Nephron (organoid): ENCODE measurements at regions not wholly inside any gene's neighbourhood (a gene's known extent, or its start where the extent isn't known, plus 50 kb on each side); places are given as distances from the start of the nearest gene placed in this dataset.

Experiments used
- H3K27ac Mint-ChIP-seq, 3 experiments: 2 replicates each; pipeline ENCODE4 v1.8.0; 2020; ENCODE audit warnings: mixed read lengths in 3 of 3, mild to moderate bottlenecking in 2 of 3, moderate library complexity in 1 of 3
- H3K27me3 Mint-ChIP-seq: 2 replicates; pipeline ENCODE4 v1.8.0; 2021; ENCODE audit warnings: low read depth, mild to moderate bottlenecking, moderate library complexity, mixed read lengths
- H3K36me3 Mint-ChIP-seq: 2 replicates; pipeline ENCODE4 v1.8.0; 2020; ENCODE audit warnings: low read depth, mixed read lengths
- H3K4me1 Mint-ChIP-seq: 2 replicates; pipeline ENCODE4 v1.8.0; 2020; ENCODE audit warnings: mixed read lengths
- H3K4me3 Mint-ChIP-seq, 3 experiments: 2 replicates each; pipeline ENCODE4 v1.8.0; 2020; ENCODE audit warnings: mild to moderate bottlenecking in 3 of 3, mixed read lengths in 3 of 3, moderate library complexity in 2 of 3
- H3K9me3 Mint-ChIP-seq: 2 replicates; pipeline ENCODE4 v1.8.0; 2020; ENCODE audit warnings: mixed read lengths
- TF ChIP-seq, protein P1 (sequence below), 3 experiments: fragments of 200-600 bp; sonication (generic); IDR thresholded peaks; one replicate each; pipeline ENCODE4 v1.5.0; 2021; ENCODE audit warnings: antibody characterized with exemption in 3 of 3; ENCODE audit not compliant: unreplicated experiment in 3 of 3

DNA sequence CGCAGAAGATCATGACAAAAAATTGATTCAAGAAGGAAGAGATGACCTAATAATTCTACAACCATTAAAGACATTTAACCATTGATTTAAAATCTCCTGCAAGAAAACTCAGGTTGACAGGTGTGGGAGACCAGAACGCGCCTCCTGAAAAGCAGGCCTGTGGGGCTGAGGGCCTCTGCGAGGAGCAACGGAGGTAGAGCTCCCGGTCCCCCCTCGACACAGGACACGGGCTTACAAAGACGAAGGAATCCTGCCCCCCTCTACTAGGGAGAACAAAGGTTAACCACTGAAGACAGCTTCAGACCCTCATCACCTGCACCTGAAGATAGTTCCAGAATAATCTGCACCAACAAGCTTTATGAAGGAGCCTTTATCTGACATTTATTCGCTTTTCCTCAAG is 55.9 kb upstream of the INPP5A start:
- H3K4me3 Mint-ChIP-seq = no peak overlapping the region
- H3K9me3 Mint-ChIP-seq = peaks cover 3% of the 10 kb centered on the region
- peaks cover 24% of the 10 kb centered on the region for H3K4me1 Mint-ChIP-seq
- no peaks in the 10 kb centered on the region for H3K36me3 Mint-ChIP-seq
- TF ChIP-seq, protein P1, sequence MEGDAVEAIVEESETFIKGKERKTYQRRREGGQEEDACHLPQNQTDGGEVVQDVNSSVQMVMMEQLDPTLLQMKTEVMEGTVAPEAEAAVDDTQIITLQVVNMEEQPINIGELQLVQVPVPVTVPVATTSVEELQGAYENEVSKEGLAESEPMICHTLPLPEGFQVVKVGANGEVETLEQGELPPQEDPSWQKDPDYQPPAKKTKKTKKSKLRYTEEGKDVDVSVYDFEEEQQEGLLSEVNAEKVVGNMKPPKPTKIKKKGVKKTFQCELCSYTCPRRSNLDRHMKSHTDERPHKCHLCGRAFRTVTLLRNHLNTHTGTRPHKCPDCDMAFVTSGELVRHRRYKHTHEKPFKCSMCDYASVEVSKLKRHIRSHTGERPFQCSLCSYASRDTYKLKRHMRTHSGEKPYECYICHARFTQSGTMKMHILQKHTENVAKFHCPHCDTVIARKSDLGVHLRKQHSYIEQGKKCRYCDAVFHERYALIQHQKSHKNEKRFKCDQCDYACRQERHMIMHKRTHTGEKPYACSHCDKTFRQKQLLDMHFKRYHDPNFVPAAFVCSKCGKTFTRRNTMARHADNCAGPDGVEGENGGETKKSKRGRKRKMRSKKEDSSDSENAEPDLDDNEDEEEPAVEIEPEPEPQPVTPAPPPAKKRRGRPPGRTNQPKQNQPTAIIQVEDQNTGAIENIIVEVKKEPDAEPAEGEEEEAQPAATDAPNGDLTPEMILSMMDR (IDR thresholded peaks at IDR 0.05; ENCODE audit: unreplicated experiment in 3 of 3) = no peak
- H3K27me3 Mint-ChIP-seq = peaks cover 14% of the 10 kb centered on the region
- H3K27ac Mint-ChIP-seq = peak overlapping the region; percentile 23 to 58 (median 25)

DNA sequence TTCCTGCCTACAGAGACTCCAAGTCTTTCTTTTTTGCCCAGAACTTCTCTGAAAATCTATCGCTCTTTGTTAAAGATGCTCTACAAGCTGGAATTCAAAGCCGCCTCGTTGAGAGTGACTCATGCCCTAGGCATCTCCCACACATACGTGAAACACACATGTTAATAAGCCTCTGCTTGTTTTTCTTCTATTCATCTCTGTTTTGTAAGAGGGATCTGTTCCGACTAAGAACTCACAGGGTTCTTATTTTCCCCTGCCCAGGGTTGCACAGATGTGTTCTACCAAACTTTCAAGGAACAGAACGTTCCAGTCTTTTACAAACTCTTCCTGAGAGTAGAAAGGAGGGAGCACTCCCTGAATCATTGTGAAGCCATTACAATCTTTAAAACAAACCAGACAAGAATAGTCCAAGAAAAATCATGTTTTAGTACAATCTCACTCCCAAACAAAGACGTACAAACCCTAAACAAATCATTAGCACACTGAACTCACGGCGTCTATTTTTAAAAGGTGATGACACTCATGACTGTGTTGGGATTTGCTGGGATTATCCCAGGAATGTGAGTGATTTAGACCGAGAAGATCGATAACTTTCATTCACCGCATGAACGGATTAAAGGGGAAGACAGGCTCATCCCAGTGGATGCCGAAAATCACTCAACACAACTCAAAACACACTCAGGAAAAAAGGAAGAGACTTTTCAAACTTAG is 55.3 kb upstream of the INPP5A start:
- Mint-ChIP-seq H3K27ac (peak overlapping the region; percentile 23 to 58 (median 25)), H3K27me3 (peaks cover 19% of the 10 kb centered on the region), H3K4me1 (peaks cover 24% of the 10 kb centered on the region), H3K4me3 (no peak overlapping the region), H3K9me3 (peaks cover 3% of the 10 kb centered on the region), H3K36me3 (no peaks in the 10 kb centered on the region)
- TF ChIP-seq, protein P1 (IDR thresholded peaks at IDR 0.05; ENCODE audit: unreplicated experiment in 3 of 3) = no peak

GRCh38 chr10:132483394-132483793 is 54.2 kb upstream of the INPP5A start:
- Mint-ChIP-seq H3K27ac (no peak overlapping the region), H3K9me3 (peaks cover 3% of the 10 kb centered on the region), H3K36me3 (no peaks in the 10 kb centered on the region), H3K4me3 (no peak overlapping the region), H3K27me3 (peaks cover 27% of the 10 kb centered on the region), H3K4me1 (peaks cover 24% of the 10 kb centered on the region)
- TF ChIP-seq, protein P1 (IDR thresholded peaks at IDR 0.05; ENCODE audit: unreplicated experiment in 3 of 3) = no peak

GRCh38 chr10:132484922-132485321 is 52.7 kb upstream of the INPP5A start:
- H3K4me3 Mint-ChIP-seq = no peak overlapping the region
- TF ChIP-seq, protein P1 (IDR thresholded peaks at IDR 0.05; ENCODE audit: unreplicated experiment in 3 of 3) = no peak
- H3K27ac Mint-ChIP-seq = no peak overlapping the region
- H3K36me3 Mint-ChIP-seq = no peaks in the 10 kb centered on the region
- H3K9me3 Mint-ChIP-seq = peaks cover 3% of the 10 kb centered on the region
- peaks cover 22% of the 10 kb centered on the region for H3K4me1 Mint-ChIP-seq
- peaks cover 25% of the 10 kb centered on the region for H3K27me3 Mint-ChIP-seq

- Mint-ChIP-seq H3K36me3 (no peaks in the 10 kb centered on the region), H3K27ac (no peak overlapping the region), H3K4me1 (peaks cover 17% of the 10 kb centered on the region), H3K27me3 (peaks cover 23% of the 10 kb centered on the region), H3K4me3 (no peak overlapping the region), H3K9me3 (peaks cover 3% of the 10 kb centered on the region)
- TF ChIP-seq, protein P1 (IDR thresholded peaks at IDR 0.05; ENCODE audit: unreplicated experiment in 3 of 3) = no peak
Measured at GRCh38 chr10:132485391-132485790, 52.2 kb upstream of the INPP5A start.

DNA sequence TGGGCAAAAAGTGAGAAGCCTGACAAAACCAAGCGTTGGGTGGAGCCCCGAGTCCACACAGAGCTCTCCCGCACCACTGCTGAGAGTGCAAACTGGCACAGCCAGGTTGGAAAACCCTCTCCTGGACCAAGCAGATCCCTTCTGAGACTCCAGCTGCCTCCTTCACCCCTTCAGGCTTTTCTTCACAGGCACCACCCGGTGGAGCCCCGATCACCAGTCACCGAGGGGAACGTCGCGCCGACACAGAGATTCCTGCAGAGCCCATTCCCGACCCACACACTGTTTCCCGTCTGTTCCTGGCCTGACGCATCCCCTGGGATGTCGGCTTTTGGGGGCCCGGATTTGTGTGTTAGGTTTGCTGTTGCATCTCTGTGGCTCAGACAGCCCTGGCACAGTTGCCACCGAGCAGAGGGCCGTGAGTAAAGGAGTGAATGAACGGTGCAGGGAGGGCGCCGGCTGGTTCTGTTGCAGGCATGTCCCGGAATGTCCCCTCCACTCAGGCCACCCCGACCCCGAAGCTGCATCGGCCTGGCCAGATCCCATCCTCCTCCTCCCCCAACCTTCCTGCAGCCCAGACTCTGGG is 51.0 kb upstream of the INPP5A start:
- peaks cover 23% of the 10 kb centered on the region for H3K27me3 Mint-ChIP-seq
- no peak overlapping the region for H3K4me3 Mint-ChIP-seq
- no peak overlapping the region for H3K27ac Mint-ChIP-seq
- no peaks in the 10 kb centered on the region for H3K36me3 Mint-ChIP-seq
- H3K4me1 Mint-ChIP-seq = peaks cover 10% of the 10 kb centered on the region
- TF ChIP-seq, protein P1 (IDR thresholded peaks at IDR 0.05; ENCODE audit: unreplicated experiment in 3 of 3) = no peak
- H3K9me3 Mint-ChIP-seq = peaks cover 3% of the 10 kb centered on the region
